SJCRH30 (cell line): ENCODE measurements at regions not wholly inside any gene's neighbourhood (a gene's known extent, or its start where the extent isn't known, plus 50 kb on each side); places are given as distances from the start of the nearest gene placed in this dataset.

Experiments
- DNase-seq, 2 experiments: peaks; one replicate each; pipeline ENCODE4 v3.0.0-alpha.2; 2015 to 2020
- H3K27ac ChIP-seq: fragments of 250-450 bp; sonication (Bioruptor Pico); 2 replicates; pipeline ENCODE4 v1.5.1; 2020; ENCODE audit warnings: mild to moderate bottlenecking, moderate library complexity
- H3K27me3 ChIP-seq: fragments of 250-450 bp; sonication (Bioruptor Pico); 2 replicates; pipeline ENCODE4 v1.5.1; 2020; ENCODE audit warnings: mild to moderate bottlenecking, moderate library complexity
- H3K36me3 ChIP-seq: fragments of 250-450 bp; sonication (Bioruptor Pico); 2 replicates; pipeline ENCODE4 v1.5.1; 2020; ENCODE audit warnings: mild to moderate bottlenecking, moderate library complexity
- H3K4me1 ChIP-seq: fragments of 250-450 bp; sonication (Bioruptor Pico); 2 replicates; pipeline ENCODE4 v1.5.1; 2020; ENCODE audit warnings: mild to moderate bottlenecking, moderate library complexity
- H3K4me3 ChIP-seq: fragments of 250-450 bp; sonication (Bioruptor Pico); 2 replicates; pipeline ENCODE4 v1.5.1; 2020; ENCODE audit warnings: mild to moderate bottlenecking, moderate library complexity
- H3K9me3 ChIP-seq: fragments of 250-450 bp; sonication (Bioruptor Pico); replicated peaks from 2 replicates; pipeline ENCODE4 v1.5.1; 2020; ENCODE audit warnings: mild to moderate bottlenecking, moderate library complexity

DNA sequence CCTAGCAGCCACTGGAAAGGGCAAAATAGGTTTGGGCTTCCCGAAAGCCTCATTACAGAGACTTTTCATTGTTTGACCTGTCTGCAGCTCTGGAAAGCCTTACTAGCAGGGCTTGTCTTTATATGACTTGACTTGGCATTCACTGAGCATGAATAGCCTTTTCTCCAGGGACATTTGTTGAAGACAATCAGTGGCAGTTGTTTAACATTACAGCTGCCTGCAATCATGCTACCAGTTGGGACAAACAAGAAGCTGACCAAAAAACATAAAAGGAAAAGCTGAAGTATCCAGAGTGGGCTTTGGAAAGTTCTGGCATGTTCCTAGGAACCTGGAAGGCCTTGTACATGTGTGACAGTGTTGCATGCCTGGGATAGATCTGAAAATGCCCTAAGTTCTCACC is 121.4 kb downstream of the KCNF1 start:
- Histone ChIP-seq H3K36me3 (no peaks in the 10 kb centered on the region), H3K9me3 (no peaks in the 10 kb centered on the region; the same call in 1 of the 2 replicates), H3K27me3 (no peaks in the 10 kb centered on the region), H3K4me1 (no peaks in the 10 kb centered on the region), H3K4me3 (no peak overlapping the region), H3K27ac (no peak overlapping the region)
- no peak for DNase-seq

DNA sequence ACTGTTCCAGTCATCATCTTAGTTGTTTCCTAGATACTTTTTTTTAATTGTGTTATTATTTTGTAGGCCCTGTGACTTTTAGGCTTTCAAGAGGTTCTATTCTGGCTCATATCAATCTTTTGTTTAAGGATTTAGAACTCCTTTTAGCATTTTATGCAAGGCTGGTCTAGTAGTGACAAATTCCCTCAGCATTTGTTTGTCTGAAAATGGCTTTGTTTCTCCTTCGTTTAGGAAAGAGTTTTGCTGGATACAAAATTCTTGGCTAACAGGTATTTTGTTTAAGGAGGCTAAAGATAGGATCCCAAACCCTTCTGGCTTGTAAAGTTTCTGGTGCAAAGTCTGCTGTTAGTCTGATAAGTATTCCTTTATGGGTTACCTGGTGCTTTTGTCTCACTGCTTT is 116.6 kb upstream of the SLC66A3 start:
- Histone ChIP-seq H3K36me3 (no peaks in the 10 kb centered on the region), H3K4me1 (peaks cover 19% of the 10 kb centered on the region), H3K27ac (no peak overlapping the region), H3K27me3 (no peaks in the 10 kb centered on the region), H3K9me3 (peaks cover 11% of the 10 kb centered on the region), H3K4me3 (no peak overlapping the region)
- DNase-seq: no peak

DNA sequence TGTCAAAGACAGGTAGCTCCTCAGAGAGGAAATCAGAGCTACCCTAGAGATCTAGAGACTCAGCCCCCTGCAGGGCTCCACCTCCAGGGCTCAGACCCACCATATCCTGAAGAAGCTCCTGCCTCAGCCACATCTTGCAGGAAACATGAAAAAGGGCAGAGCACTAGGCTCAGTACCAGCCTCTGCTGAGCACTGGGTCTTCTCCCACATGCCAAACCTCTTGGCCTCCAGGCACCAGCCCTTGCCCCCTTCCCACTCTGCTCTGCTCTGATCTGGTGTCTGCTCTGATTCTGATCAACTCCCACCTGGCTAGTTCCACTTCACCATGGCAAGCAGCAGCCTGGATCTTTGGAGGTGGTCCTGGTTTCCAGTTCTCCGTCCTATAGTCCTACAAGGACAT is 114.3 kb upstream of the SLC66A3 start:
- H3K36me3 ChIP-seq: no peaks in the 10 kb centered on the region

DNA sequence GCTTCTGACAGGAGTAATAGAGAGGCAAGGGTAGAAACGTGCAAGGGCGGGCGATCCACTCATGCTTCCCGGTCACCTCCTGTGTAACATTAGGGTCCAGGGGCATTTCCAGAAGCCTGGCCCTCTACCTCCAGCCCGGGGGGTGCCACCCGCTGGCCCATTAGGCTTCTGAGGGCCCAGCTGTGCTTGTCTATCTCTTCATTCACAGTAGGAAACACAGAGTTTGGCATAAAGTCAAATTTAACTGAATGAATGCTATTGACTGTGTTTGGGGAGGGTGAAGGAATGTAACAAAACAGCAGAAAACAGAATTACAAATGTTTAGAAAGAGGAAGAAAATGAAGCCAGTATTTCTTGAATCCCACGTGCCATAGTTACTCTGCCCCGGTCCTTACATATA is 112.4 kb upstream of the SLC66A3 start:
- no peaks in the 10 kb centered on the region for H3K36me3 ChIP-seq

More for the DNA sequence above, 114.3 kb upstream of the SLC66A3 start:
- no peak for DNase-seq
- H3K4me3 ChIP-seq: no peak overlapping the region
- H3K9me3 ChIP-seq: peaks cover 11% of the 10 kb centered on the region
- H3K27me3 ChIP-seq: no peaks in the 10 kb centered on the region
- peaks cover 21% of the 10 kb centered on the region for H3K4me1 ChIP-seq
- H3K27ac ChIP-seq: no peak overlapping the region

DNA sequence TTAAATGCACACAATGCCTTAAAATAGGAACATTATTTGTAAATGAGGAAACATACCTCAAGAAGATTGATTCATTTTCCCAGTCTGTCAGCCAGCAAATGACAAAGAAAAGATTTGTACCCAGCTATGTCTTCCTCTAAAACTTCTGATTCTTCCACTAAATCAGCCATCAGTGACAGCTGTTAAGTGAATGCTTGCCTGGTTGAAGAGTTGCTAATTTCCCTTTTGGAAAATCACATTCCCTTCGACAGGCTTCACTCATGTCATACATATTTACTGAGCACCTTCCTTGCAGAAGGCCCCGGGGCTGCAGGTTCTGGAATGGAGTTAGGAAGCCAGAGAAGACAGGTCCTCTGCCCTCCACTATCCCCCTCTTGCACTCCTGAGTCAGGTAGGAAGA is 112.0 kb upstream of the SLC66A3 start:
- Histone ChIP-seq H3K9me3 (peaks cover 11% of the 10 kb centered on the region), H3K4me1 (peaks cover 21% of the 10 kb centered on the region), H3K36me3 (no peaks in the 10 kb centered on the region), H3K4me3 (no peak overlapping the region), H3K27ac (no peak overlapping the region), H3K27me3 (no peaks in the 10 kb centered on the region)
- DNase-seq: no peak

More for the DNA sequence above, 112.4 kb upstream of the SLC66A3 start:
- Histone ChIP-seq H3K27ac (no peak overlapping the region), H3K27me3 (no peaks in the 10 kb centered on the region), H3K4me3 (no peak overlapping the region), H3K9me3 (peaks cover 11% of the 10 kb centered on the region), H3K4me1 (peaks cover 21% of the 10 kb centered on the region)
- DNase-seq: peak; percentile 78 to 90

DNA sequence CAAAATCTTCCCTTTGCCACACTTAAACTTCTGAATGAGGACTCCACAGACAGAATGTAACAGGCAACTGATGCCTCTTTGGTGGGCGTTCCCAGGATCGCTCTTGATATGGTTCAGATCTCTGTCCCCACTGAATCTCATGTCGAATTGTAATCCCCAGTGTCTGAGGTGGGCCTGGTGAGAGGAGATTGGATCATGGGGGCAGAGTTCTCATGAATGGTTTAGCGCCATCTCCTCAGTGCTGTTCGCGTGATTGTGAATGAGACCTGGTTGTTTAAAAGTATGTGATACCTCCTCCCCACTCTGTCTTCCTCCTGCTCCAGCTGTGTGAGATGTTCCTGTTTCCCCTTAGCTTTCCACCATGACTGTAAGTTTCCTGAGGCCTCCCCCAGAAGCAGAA is 111.1 kb upstream of the SLC66A3 start:
- DNase-seq: no peak
- Histone ChIP-seq H3K4me3 (no peak overlapping the region), H3K9me3 (peaks cover 1% of the 10 kb centered on the region), H3K4me1 (peaks cover 21% of the 10 kb centered on the region), H3K27ac (no peak overlapping the region), H3K36me3 (no peaks in the 10 kb centered on the region), H3K27me3 (no peaks in the 10 kb centered on the region)

DNA sequence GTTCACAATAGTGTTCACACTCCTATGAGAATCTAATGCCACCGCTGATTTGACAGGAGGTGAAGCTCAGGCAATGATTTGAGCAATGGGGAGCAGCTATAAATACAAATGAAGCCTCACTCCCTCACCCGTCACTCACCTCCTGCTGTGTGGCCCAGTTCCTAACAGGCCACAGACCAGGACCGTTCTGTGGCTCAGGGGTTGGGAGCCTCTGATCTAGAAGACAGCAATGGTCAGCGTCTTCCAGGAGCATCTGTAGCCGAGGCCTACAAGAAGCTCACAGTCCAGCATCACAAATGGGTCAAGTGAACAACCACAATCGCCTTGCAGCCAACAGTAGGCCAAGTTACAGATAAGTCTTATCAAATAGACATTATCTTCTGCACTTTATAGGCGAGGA is 110.0 kb upstream of the SLC66A3 start:
- H3K4me1 ChIP-seq: peaks cover 21% of the 10 kb centered on the region
- no peak overlapping the region for H3K27ac ChIP-seq
- no peaks in the 10 kb centered on the region for H3K27me3 ChIP-seq
- H3K36me3 ChIP-seq: no peaks in the 10 kb centered on the region
- DNase-seq: no peak
- no peaks in the 10 kb centered on the region for H3K9me3 ChIP-seq
- no peak overlapping the region for H3K4me3 ChIP-seq

DNA sequence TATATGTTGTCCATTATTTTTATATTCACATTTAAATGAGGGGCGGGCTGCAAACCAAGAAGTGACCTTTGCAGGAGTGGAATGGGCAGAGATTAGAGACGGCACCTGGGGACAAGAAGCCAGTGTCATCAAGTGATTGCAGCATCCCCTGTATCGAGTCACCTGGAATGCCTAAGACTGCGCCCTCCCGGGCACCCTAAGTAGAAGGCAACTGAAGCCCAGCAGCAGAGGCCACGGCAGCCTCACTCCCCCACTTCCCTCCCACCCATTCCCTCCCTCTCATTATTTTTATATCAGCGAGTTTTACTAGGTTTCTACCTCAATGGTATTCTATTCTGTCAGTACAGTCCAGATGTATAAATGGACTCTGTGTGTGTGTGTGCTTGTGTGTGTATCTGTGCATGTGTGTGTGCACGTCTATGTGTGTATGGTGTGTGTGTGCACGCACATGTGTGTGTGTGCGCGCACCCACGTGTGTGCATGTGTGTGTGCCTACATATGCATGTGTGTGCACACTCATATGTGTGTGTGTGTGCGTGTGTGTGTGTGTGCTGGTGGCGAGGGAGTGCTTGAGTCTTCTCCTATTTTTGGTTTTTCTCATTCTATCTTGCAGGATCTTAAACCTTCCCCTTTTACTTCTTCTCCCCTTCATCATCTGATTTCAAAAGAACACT is 106.8 kb upstream of the SLC66A3 start:
- Histone ChIP-seq H3K9me3 (no peaks in the 10 kb centered on the region), H3K36me3 (no peaks in the 10 kb centered on the region), H3K27ac (no peak overlapping the region), H3K4me1 (peaks cover 4% of the 10 kb centered on the region), H3K4me3 (no peak overlapping the region), H3K27me3 (no peaks in the 10 kb centered on the region)
- no peak for DNase-seq

DNA sequence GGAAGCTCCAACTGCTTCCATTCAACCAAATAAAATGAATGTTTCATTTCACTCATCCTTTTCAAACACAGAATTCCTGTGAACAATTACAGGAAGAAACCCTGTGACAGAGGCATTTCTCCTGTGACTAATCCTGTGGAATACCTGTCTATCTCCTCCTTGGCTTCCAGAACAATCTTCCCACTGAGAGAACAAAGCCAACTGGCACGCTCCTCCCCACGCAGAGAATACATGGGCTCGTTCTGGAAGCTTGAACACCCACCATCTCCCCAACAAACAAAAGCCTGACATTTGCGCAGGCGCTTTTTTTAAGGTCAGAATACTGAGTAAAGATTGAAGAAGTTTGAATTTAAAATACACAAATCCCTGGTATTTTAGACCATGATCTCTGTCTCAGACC is 104.7 kb upstream of the SLC66A3 start:
- no peak overlapping the region for H3K4me3 ChIP-seq
- H3K4me1 ChIP-seq: no peaks in the 10 kb centered on the region
- no peak for DNase-seq
- no peaks in the 10 kb centered on the region for H3K36me3 ChIP-seq
- no peak overlapping the region for H3K27ac ChIP-seq
- H3K27me3 ChIP-seq: no peaks in the 10 kb centered on the region
- no peaks in the 10 kb centered on the region for H3K9me3 ChIP-seq

DNA sequence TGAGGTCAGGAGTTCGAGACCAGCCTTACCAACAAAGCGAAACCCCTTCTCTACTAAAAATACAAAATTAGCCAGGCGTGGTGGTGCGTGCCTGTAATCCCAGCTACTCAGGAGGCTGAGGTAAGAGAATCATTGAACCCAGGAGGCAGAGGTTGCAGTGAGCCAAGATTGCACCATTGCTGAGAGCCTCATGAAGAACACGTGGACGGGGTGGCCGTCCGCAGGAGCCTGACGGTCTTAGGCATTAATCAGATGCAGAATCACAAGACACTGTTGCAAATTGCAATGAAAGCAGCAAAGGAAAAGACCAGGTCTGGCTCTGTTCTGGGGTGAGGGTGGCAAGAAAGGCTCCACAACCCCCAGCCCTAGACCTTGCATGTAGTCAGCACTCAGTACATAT is 104.0 kb upstream of the SLC66A3 start:
- Histone ChIP-seq H3K27ac (no peak overlapping the region), H3K36me3 (no peaks in the 10 kb centered on the region), H3K4me3 (no peak overlapping the region), H3K9me3 (no peaks in the 10 kb centered on the region), H3K27me3 (no peaks in the 10 kb centered on the region), H3K4me1 (no peaks in the 10 kb centered on the region)
- no peak for DNase-seq

DNA sequence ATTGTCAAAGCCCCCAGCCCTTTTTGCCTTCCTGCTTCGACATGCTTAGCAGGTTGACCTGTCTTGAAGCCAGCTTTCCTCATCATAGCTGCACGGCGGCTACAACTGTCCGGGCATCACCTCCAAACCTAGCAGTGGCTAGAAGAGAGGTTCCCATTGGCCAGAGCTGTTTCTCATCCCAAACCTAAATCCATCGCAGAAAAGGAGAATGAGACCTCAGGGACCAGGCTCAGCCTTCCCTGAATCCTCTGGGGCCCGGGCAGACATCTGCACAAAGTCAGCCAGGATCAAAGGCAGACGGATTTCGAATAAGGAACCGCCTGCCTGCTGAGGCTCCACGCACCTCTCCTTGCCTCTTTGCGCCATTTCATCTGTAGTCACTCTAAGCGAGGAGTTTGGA is 101.7 kb upstream of the SLC66A3 start:
- no peak for DNase-seq
- no peaks in the 10 kb centered on the region for H3K9me3 ChIP-seq
- no peaks in the 10 kb centered on the region for H3K27me3 ChIP-seq
- H3K4me3 ChIP-seq: no peak overlapping the region
- no peak overlapping the region for H3K27ac ChIP-seq
- H3K4me1 ChIP-seq: peaks cover 5% of the 10 kb centered on the region
- no peaks in the 10 kb centered on the region for H3K36me3 ChIP-seq

DNA sequence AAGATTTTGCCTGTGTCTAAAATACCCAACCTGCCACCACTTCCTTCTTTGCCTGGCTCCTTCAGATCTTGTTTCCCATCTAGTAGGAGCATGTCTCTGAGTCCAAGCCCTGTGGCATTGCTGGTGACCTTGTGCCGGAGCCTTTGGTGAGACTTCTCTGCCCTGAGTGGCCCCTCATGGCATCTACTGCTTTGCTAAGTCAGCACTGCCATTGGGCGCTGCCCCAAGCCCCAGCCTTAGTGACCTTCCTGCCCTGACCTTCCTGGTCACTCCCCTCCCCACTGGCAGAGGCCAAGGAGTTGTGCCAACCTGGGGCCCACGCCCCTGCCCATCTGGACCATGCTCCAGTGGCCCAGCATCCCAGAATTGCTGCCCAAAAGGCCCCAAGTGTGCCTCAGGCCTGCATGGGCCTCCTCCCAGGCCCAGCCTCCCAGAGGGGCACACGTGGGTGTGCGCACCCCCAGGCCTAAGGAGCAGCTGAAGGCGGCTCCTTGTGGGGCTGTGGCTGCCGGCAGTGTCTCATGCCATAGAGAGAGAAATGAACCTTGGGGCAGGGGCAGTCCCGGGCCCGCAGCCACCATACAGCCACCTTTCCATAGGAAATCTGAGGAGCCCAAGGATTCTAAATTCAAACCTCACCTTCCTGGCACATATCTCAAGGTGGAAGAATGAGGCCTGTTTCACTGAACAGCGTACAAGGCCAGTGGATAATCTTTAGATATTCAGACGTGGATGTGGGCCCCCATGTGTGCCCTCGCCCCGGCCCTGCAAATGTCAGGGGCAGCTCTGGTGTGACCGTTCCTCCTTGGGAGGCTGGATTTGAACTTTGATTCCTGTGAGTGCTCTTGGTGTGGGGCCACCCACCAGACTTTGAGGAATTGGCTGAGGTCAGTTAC is 100.2 kb upstream of the SLC66A3 start:
- DNase-seq: no peak
- H3K27me3 ChIP-seq: no peaks in the 10 kb centered on the region
- H3K9me3 ChIP-seq: no peaks in the 10 kb centered on the region
- no peak overlapping the region for H3K4me3 ChIP-seq
- peaks cover 5% of the 10 kb centered on the region for H3K4me1 ChIP-seq
- H3K36me3 ChIP-seq: no peaks in the 10 kb centered on the region
- no peak overlapping the region for H3K27ac ChIP-seq

DNA sequence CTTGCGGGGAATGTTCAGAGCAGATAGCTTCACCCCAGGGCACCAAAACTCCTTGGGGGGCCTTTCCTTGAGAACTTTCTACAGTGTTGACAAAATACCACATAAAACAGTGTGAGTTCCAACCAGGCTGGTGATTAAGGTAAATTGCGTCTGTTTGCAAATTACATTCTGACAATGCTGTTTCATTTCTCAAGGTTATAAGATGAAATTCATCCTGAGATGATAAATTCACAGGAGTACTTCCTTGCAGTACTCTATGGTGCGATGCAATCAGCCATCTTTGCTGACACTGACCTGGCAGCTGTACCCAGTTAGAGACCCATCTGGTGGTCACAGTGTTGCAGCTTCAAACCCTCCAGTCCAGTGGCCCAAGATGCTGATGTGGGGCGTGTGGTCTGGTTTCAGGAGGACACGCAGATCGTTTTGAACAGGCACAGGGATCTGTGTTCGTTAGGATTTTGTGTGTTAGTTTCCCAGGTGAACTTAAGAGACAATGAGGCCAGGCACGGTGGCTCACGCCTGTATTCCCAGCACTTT is 99.5 kb upstream of the SLC66A3 start:
- peaks cover 5% of the 10 kb centered on the region for H3K4me1 ChIP-seq
- no peak overlapping the region for H3K4me3 ChIP-seq
- no peak overlapping the region for H3K27ac ChIP-seq
- DNase-seq: no peak
- no peaks in the 10 kb centered on the region for H3K36me3 ChIP-seq
- H3K27me3 ChIP-seq: no peaks in the 10 kb centered on the region
- no peaks in the 10 kb centered on the region for H3K9me3 ChIP-seq

DNA sequence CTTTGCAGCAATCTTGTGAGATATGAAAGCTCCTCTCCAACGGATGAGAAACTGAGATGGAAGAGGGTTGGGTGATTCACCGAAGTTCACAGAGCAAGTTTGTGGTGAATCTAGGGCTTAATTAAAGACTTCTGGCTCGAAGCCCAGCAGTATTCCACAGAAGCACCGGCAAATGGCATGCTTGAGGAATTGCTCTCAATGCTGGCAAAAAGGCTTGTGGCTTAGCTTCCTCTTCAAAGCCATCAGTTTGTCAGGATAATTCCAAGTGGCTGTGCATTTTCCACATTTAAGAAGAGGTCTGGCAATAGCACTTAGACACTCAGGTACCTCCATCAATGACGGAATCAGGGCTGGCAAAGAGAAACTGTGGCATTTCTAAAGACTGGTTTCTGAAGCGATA is 98.7 kb upstream of the SLC66A3 start:
- H3K27ac ChIP-seq: no peak overlapping the region
- DNase-seq: peak; percentile 53 to 76
- no peaks in the 10 kb centered on the region for H3K36me3 ChIP-seq
- H3K9me3 ChIP-seq: no peaks in the 10 kb centered on the region
- H3K4me1 ChIP-seq: peaks cover 5% of the 10 kb centered on the region
- H3K27me3 ChIP-seq: no peaks in the 10 kb centered on the region
- no peak overlapping the region for H3K4me3 ChIP-seq

DNA sequence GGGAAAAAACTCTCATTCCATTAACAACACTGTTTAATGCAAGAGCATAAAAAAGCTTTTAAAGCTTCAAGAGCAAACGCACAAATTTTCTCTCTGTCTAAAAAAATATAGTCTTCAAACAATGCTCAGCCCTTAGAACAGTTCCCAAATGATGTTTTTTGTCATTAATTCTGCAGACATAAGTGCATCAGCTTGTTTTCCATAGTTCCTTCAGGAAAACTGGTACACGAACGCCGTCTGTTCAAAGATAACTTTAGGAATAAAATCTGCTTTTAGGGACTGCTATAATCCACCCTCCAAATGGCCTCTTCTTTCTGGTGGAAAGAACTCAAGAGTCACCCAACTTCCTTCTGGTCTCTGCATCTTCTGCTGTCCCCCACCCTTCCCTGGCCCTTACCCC is 98.2 kb upstream of the SLC66A3 start:
- no peaks in the 10 kb centered on the region for H3K27me3 ChIP-seq
- no peak for DNase-seq
- no peak overlapping the region for H3K27ac ChIP-seq
- H3K36me3 ChIP-seq: no peaks in the 10 kb centered on the region
- H3K9me3 ChIP-seq: no peaks in the 10 kb centered on the region
- H3K4me3 ChIP-seq: no peak overlapping the region
- peaks cover 5% of the 10 kb centered on the region for H3K4me1 ChIP-seq
